Muscle of leg (tissue), 3 donors: ENCODE measurements at regions not wholly inside any gene's neighbourhood (a gene's known extent, or its start where the extent isn't known, plus 50 kb on each side); places are given as distances from the start of the nearest gene placed in this dataset.
A peak's percentile ranks its signal among the peaks of the same experiment; 100 is the strongest.

Experiments
- DNase-seq: peaks from one replicate; pipeline ENCODE4 v3.0.0; 2013
- H3K27ac ChIP-seq: one replicate; pipeline ENCODE4 v1.5.1; 2013; ENCODE audit warnings: mild to moderate bottlenecking, low read length, control low read depth
- H3K27me3 ChIP-seq: one replicate; pipeline ENCODE4 v1.6.1; 2013; ENCODE audit warnings: low read length; ENCODE audit not compliant: control insufficient read depth, insufficient read depth
- H3K36me3 ChIP-seq: one replicate; pipeline ENCODE4 v1.6.1; 2013; ENCODE audit warnings: low read length; ENCODE audit not compliant: control insufficient read depth, insufficient read depth
- H3K4me1 ChIP-seq: one replicate; pipeline ENCODE4 v1.6.1; 2013; ENCODE audit warnings: low read length; ENCODE audit not compliant: control insufficient read depth, insufficient read depth
- H3K4me3 ChIP-seq: one replicate; pipeline ENCODE4 v1.5.1; 2013; ENCODE audit warnings: low read length, control low read depth
- H3K9me3 ChIP-seq: replicated peaks from 2 replicates; pipeline ENCODE4 v1.6.1; 2013; ENCODE audit warnings: low read depth, low read length; ENCODE audit not compliant: control insufficient read depth
- WGBS: methylation state at CpG from one replicate; pipeline ENCODE4 v1.1.5; 2013; ENCODE audit warnings: missing lambda C conversion rate; ENCODE audit not compliant: insufficient coverage; 5-methylcytosine and 5-hydroxymethylcytosine counted together

- H3K9me3 ChIP-seq: no peaks in the 10 kb centered on the region
- H3K4me1 ChIP-seq: peaks cover 12% of the 10 kb centered on the region
- WGBS: 89% methylated on average over 3 of the region's 8 CpGs
- no peak overlapping the region for H3K4me3 ChIP-seq
- no peaks in the 10 kb centered on the region for H3K36me3 ChIP-seq
- no peak for DNase-seq
- H3K27me3 ChIP-seq: peaks cover 25% of the 10 kb centered on the region
- H3K27ac ChIP-seq: no peak overlapping the region
These were observed 145.2 kb downstream of the FOXD2 start for GRCh38 chr1:47582891-47583608.

GRCh38 chr1:47584249-47584648, 146.4 kb downstream of the FOXD2 start:
- peaks cover 27% of the 10 kb centered on the region for H3K27me3 ChIP-seq
- whole genome bisulfite sequencing: 60% methylated on average over 1 of the region's 1 CpG
- H3K27ac ChIP-seq: no peak overlapping the region
- no peaks in the 10 kb centered on the region for H3K9me3 ChIP-seq
- peaks cover 6% of the 10 kb centered on the region for H3K4me1 ChIP-seq
- no peaks in the 10 kb centered on the region for H3K36me3 ChIP-seq
- no peak overlapping the region for H3K4me3 ChIP-seq
- no peak for DNase-seq

- Histone ChIP-seq H3K4me1 (peaks cover 3% of the 10 kb centered on the region), H3K9me3 (no peaks in the 10 kb centered on the region), H3K27ac (no peak overlapping the region), H3K27me3 (peaks cover 29% of the 10 kb centered on the region), H3K36me3 (no peaks in the 10 kb centered on the region), H3K4me3 (no peak overlapping the region)
- WGBS: 62% methylated on average over 4 of the region's 9 CpGs
- no peak for DNase-seq
These were observed 147.5 kb downstream of the FOXD2 start for GRCh38 chr1:47585141-47585902.

GRCh38 chr1:47587891-47588582, 150.2 kb downstream of the FOXD2 start:
- Histone ChIP-seq H3K27ac (no peak overlapping the region), H3K27me3 (peaks cover 36% of the 10 kb centered on the region)
- 61% methylated on average over 7 of the region's 8 CpGs for WGBS

GRCh38 chr1:47590523-47591225, 152.8 kb downstream of the FOXD2 start:
- peaks cover 39% of the 10 kb centered on the region for H3K27me3 ChIP-seq
- 55% methylated on average over 6 of the region's 8 CpGs for WGBS

More at GRCh38 chr1:47587891-47588582, 150.2 kb downstream of the FOXD2 start:
- Histone ChIP-seq H3K4me1 (peaks cover 8% of the 10 kb centered on the region), H3K4me3 (no peak overlapping the region), H3K36me3 (no peaks in the 10 kb centered on the region), H3K9me3 (no peaks in the 10 kb centered on the region)
- DNase-seq: no peak

GRCh38 chr1:47591801-47592200, 154.0 kb downstream of the FOXD2 start:
- Histone ChIP-seq H3K36me3 (no peaks in the 10 kb centered on the region), H3K4me3 (no peak overlapping the region), H3K27me3 (peaks cover 39% of the 10 kb centered on the region), H3K27ac (no peak overlapping the region), H3K9me3 (no peaks in the 10 kb centered on the region), H3K4me1 (peaks cover 15% of the 10 kb centered on the region)
- WGBS: 98% methylated on average over 7 of the region's 7 CpGs
- DNase-seq: no peak

More at GRCh38 chr1:47590523-47591225, 152.8 kb downstream of the FOXD2 start:
- H3K27ac ChIP-seq: no peak overlapping the region
- H3K9me3 ChIP-seq: no peaks in the 10 kb centered on the region
- DNase-seq: no peak
- no peaks in the 10 kb centered on the region for H3K36me3 ChIP-seq
- H3K4me3 ChIP-seq: no peak overlapping the region
- peaks cover 15% of the 10 kb centered on the region for H3K4me1 ChIP-seq

GRCh38 chr1:47592296-47593012, 154.6 kb downstream of the FOXD2 start:
- DNase-seq: no peak
- Histone ChIP-seq H3K36me3 (no peaks in the 10 kb centered on the region), H3K4me1 (peaks cover 15% of the 10 kb centered on the region), H3K27ac (no peak overlapping the region), H3K9me3 (no peaks in the 10 kb centered on the region), H3K4me3 (no peak overlapping the region), H3K27me3 (peaks cover 39% of the 10 kb centered on the region)
- WGBS: 68% methylated on average over 15 of the region's 15 CpGs

- Histone ChIP-seq H3K4me3 (peak overlapping the region; percentile 25), H3K9me3 (no peaks in the 10 kb centered on the region), H3K27me3 (peaks cover 39% of the 10 kb centered on the region), H3K27ac (no peak overlapping the region), H3K36me3 (no peaks in the 10 kb centered on the region), H3K4me1 (peaks cover 13% of the 10 kb centered on the region)
- 2% methylated on average over 43 of the region's 47 CpGs for WGBS
- DNase-seq: peak; percentile 63
These were observed 155.2 kb downstream of the FOXD2 start for GRCh38 chr1:47593013-47593568.

- Histone ChIP-seq H3K4me1 (peaks cover 12% of the 10 kb centered on the region), H3K9me3 (no peaks in the 10 kb centered on the region), H3K4me3 (no peak overlapping the region), H3K27me3 (peaks cover 37% of the 10 kb centered on the region), H3K36me3 (no peaks in the 10 kb centered on the region), H3K27ac (no peak overlapping the region)
- no peak for DNase-seq
- WGBS: 78% methylated on average over 4 of the region's 12 CpGs
These were observed 155.9 kb downstream of the FOXD2 start for GRCh38 chr1:47593598-47594285.
